HCT116 (cell line): ENCODE measurements at regions not wholly inside any gene's neighbourhood (a gene's known extent, or its start where the extent isn't known, plus 50 kb on each side); places are given as distances from the start of the nearest gene placed in this dataset.

ENCODE experiments used
- CEBPB ChIP-seq: IDR thresholded peaks from 2 replicates; pipeline ENCODE4 v1.6.1; 2012; ENCODE audit warnings: low read depth
- CTCF ChIP-seq, 3 experiments: fragments of 200-600 bp in 1 of 3; sonication (generic) in 1 of 3; IDR thresholded peaks in 2 of 3; conservative IDR thresholded peaks in 1 of 3; 2 replicates each; pipeline ENCODE4 v1.5.1; 2012 to 2017; ENCODE audit warnings: low read depth in 2 of 3, low read length in 2 of 3, antibody characterized with exemption in 1 of 3, borderline replicate concordance in 1 of 3, control low read depth in 1 of 3, mild to moderate bottlenecking in 1 of 3, mixed read lengths in 1 of 3, mixed run types in 1 of 3, moderate library complexity in 1 of 3; ENCODE audit not compliant: insufficient read depth in 1 of 3
- EZH2 ChIP-seq: fragments of 200-600 bp; sonication (generic); IDR thresholded peaks from 2 replicates; pipeline ENCODE4 v1.6.1; 2017; ENCODE audit warnings: antibody characterized with exemption, mixed run types
- MAX ChIP-seq: IDR thresholded peaks from 2 replicates; pipeline ENCODE4 v1.6.1; 2012
- POLR2A ChIP-seq: IDR thresholded peaks from 2 replicates; pipeline ENCODE4 v1.7.0; 2011; ENCODE audit warnings: borderline replicate concordance; ENCODE audit not compliant: insufficient read depth, insufficient read length; ENCODE audit errors: extremely low read depth
- RAD21 ChIP-seq: IDR thresholded peaks from 2 replicates; pipeline ENCODE4 v1.6.1; 2012; ENCODE audit warnings: low read depth, mild to moderate bottlenecking
- ZNF274 ChIP-seq: fragments of 200-500 bp; sonication (Bioruptor generic); IDR thresholded peaks from 2 replicates; pipeline ENCODE4 v1.6.1; 2014; ENCODE audit warnings: mild to moderate bottlenecking, low read depth, low read length, inconsistent platforms
- TF ChIP-seq, protein P1 (sequence below): IDR thresholded peaks from 2 replicates; pipeline ENCODE4 v1.6.1; 2012

DNA sequence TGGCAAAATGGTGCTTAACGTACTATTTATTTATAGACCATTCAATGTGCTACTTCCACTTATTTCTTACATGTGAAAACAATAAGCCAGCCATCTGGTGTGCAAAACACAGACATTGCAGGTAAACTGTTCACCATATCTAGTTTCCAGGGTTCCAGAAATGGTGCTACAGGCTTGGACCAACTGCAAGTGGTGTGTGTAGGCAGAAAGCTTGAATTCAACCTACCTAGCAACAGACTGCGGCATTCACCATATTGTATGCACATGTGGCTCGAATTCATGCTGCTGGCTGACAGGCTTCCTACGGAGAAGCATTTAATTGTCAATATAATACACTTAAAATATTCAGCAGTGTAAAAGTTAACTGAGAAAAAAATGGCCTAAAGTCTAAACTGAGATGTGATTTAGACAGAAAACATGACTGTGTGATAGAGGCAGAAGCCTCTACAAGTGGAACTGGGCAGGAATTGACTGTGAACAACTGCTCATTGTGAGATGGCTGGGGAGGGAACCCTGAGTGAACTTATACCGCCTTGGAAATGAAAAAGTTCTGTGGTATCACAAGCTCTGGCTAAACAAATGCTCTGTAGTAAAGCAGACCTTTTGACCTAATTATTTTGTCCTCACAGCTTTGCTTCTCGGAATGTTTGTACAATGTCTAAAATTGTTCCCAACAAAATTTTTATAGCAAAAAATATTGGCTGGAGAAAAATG lies 434.7 kb downstream of the GRIA2 start:
- TF ChIP-seq EZH2 (no peak), CEBPB (no peak), POLR2A (no peak), ZNF274 (no peak), CTCF (IDR thresholded peaks at IDR 0.05 in 2 of 3, conservative IDR thresholded peaks at IDR 0.05 in 1 of 3; ENCODE audit: borderline replicate concordance in 1 of 3, insufficient read depth in 1 of 3, low read depth in 2 of 3, low read length in 2 of 3) (no peak), RAD21 (no peak), MAX (no peak)
- TF ChIP-seq, protein P1, sequence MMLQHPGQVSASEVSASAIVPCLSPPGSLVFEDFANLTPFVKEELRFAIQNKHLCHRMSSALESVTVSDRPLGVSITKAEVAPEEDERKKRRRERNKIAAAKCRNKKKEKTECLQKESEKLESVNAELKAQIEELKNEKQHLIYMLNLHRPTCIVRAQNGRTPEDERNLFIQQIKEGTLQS = no peak
